GM12878 (cell line): ENCODE measurements at regions not wholly inside any gene's neighbourhood (a gene's known extent, or its start where the extent isn't known, plus 50 kb on each side); places are given as distances from the start of the nearest gene placed in this dataset.

Experiments used
- CREB1 ChIP-seq: IDR thresholded peaks from 2 replicates; pipeline ENCODE4 v1.6.1; 2012; ENCODE audit warnings: low read depth, mild to moderate bottlenecking, inconsistent platforms
- CTCF ChIP-seq, 3 experiments: IDR thresholded peaks in 2 of 3; conservative IDR thresholded peaks in 1 of 3; 2 replicates each; pipeline ENCODE4 v1.5.1; 2011; ENCODE audit warnings: low read depth in 3 of 3, low read length in 3 of 3, mild to moderate bottlenecking in 3 of 3, control low read depth in 2 of 3, moderate library complexity in 2 of 3, inconsistent platforms in 1 of 3, mixed read lengths in 1 of 3; ENCODE audit not compliant: control insufficient read depth in 2 of 3, insufficient read depth in 1 of 3; ENCODE audit errors: extremely low read depth in 1 of 3
- JUND ChIP-seq: IDR thresholded peaks from 2 replicates; pipeline ENCODE4 v1.6.1; 2012; ENCODE audit warnings: low read depth, mild to moderate bottlenecking, low read length, improper control_type of control experiment, moderate library complexity
- POLR2A ChIP-seq: IDR thresholded peaks from 2 replicates; pipeline ENCODE4 v1.6.1; 2011; ENCODE audit warnings: low read depth, mild to moderate bottlenecking, low read length
- TCF12 ChIP-seq: IDR thresholded peaks from 2 replicates; pipeline ENCODE4 v1.6.1; 2011; ENCODE audit warnings: low read depth, mild to moderate bottlenecking, low read length
- ZBTB33 ChIP-seq: fragments of 450-650 bp; IDR thresholded peaks from 2 replicates; pipeline ENCODE4 v1.6.1; 2017; ENCODE audit warnings: mild to moderate bottlenecking
- ZNF592 ChIP-seq: fragments of 450-650 bp; IDR thresholded peaks from 2 replicates; pipeline ENCODE4 v1.6.1; 2017; ENCODE audit warnings: mild to moderate bottlenecking, moderate library complexity
- TF ChIP-seq, protein P1 (sequence below): IDR thresholded peaks from 2 replicates; pipeline ENCODE4 v1.6.1; 2012; ENCODE audit warnings: low read depth, low read length, improper control_type of control experiment

- no peak for TF ChIP-seq ZNF592
- no peak for TF ChIP-seq CTCF (IDR thresholded peaks at IDR 0.05 in 2 of 3, conservative IDR thresholded peaks at IDR 0.05 in 1 of 3; ENCODE audit: control insufficient read depth in 2 of 3, extremely low read depth in 1 of 3, insufficient read depth in 1 of 3, low read depth in 3 of 3, low read length in 3 of 3)
- no peak for TF ChIP-seq CREB1
- TF ChIP-seq ZBTB33 = no peak
- TF ChIP-seq, protein P1, sequence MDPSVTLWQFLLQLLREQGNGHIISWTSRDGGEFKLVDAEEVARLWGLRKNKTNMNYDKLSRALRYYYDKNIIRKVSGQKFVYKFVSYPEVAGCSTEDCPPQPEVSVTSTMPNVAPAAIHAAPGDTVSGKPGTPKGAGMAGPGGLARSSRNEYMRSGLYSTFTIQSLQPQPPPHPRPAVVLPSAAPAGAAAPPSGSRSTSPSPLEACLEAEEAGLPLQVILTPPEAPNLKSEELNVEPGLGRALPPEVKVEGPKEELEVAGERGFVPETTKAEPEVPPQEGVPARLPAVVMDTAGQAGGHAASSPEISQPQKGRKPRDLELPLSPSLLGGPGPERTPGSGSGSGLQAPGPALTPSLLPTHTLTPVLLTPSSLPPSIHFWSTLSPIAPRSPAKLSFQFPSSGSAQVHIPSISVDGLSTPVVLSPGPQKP = no peak
- no peak for TF ChIP-seq JUND
- no peak for TF ChIP-seq POLR2A
- no peak for TF ChIP-seq TCF12
Observed at GRCh38 chr11:32029721-32030120, 61.2 kb upstream of the RCN1 start.
